Retinal pigment epithelial cell (primary cell): ENCODE measurements at regions not wholly inside any gene's neighbourhood (a gene's known extent, or its start where the extent isn't known, plus 50 kb on each side); places are given as distances from the start of the nearest gene placed in this dataset.
"Not testable (repeated sequence)": the region's sequence is repeated elsewhere in the genome, so short reads cannot be mapped to it uniquely, and the experiment has no call there.

ENCODE experiments used
- DNase-seq: peaks from one replicate; pipeline ENCODE4 v3.0.0-alpha.2; 2010; ENCODE audit warnings: low read depth
- H3K4me3 ChIP-seq: 2 replicates; pipeline ENCODE4 v1.5.1; 2011; ENCODE audit warnings: mild to moderate bottlenecking, low read length, control low read depth, moderate library complexity
- CTCF ChIP-seq: conservative IDR thresholded peaks from 2 replicates; pipeline ENCODE4 v1.5.1; 2011; ENCODE audit warnings: low read depth, low read length, control low read depth, inconsistent platforms

DNA sequence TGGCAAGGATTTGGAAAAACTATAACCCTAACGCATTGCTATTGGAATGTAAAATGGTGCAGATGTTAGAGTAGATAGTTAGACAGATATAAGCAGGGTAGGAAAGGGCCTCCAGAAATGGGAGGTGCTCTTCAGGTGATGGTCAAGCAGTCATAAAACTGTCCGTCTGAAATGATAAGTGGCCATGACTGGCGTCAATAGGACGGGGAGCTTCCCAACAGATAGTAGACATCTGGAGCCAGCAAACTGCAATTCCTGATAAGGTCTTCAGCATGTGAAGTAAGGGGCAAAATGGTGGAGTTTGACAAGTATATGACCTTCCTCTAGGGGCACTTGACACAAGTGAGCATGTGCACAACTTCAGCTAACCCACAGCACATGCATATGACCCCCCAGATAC is 250.4 kb downstream of the MAGEB5 start:
- no peak for DNase-seq
- TF ChIP-seq CTCF: no peak
- no peak overlapping the region for H3K4me3 ChIP-seq

DNA sequence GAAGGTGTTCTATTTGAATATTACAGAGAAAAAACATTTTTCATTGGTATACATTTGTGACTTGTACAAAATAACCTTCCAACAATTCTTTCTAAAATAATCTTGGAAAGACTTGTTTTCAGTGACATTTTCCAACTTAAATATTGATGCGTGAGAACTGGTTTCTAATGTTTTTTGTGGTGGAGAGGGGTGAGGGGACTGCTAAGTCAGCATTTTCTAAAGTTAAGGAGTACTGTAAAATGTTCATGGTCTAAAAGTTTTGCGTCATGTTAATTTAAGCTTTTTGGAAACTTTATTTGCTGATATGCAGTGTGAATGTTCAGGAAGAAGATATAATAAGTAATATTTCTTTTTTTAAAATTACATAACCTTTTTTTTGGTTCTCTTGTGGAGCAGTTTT is 229.3 kb downstream of the MAGEB5 start:
- no peak for DNase-seq
- no peak overlapping the region for H3K4me3 ChIP-seq
- no peak for TF ChIP-seq CTCF

- DNase-seq, H3K4me3 ChIP-seq: not testable (repeated sequence)
Observed at GRCh38 chrX:26444417-26444816, 228.4 kb downstream of the MAGEB5 start.

DNA sequence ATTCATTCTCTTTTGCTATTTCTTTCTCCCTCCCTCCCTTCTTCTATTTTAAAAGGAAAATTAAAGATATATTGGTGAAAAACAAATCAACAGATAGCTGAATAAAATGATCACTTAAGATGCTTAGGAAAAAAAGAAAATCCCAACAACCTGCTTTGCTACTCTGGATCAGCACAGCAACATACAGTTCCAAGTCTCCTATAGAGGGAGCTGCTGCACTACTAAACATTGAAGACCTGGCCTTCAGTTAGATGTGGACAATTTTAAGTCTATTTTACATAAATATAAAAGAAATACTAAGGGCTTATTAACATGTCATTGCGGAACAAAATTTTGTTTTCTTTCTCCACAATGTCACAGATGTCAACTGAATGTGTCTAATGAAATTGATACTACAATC is 226.4 kb downstream of the MAGEB5 start:
- TF ChIP-seq CTCF: peak; percentile 66
- H3K4me3 ChIP-seq: no peak overlapping the region
- DNase-seq: no peak

GRCh38 chrX:26414534-26414933 is 198.6 kb downstream of the MAGEB5 start:
- TF ChIP-seq CTCF: no peak
- DNase-seq: no peak
- no peak overlapping the region for H3K4me3 ChIP-seq

- DNase-seq: no peak
- no peak overlapping the region for H3K4me3 ChIP-seq
- TF ChIP-seq CTCF: no peak
Observed at GRCh38 chrX:26411045-26411444, 195.1 kb downstream of the MAGEB5 start.

DNA sequence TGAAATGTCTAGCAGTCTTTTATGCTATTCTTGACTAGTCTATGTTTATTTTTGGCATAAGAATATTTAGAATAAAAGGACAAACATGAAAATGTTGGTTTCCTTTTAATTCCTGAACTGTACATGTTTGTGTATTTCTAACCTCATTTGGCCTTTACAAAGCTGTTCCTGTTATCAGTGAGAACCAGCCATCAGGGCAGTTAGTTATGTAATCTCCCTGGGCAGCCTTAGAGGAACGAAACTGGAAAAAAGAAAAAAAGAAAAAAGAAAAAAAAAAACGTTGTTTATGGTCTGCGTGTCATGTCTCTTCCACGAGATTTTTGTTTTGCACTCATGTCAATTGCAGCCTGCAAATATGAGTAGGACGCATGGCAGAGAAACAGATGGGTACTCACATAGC is 193.7 kb downstream of the MAGEB5 start:
- TF ChIP-seq CTCF: no peak
- DNase-seq: no peak
- no peak overlapping the region for H3K4me3 ChIP-seq

GRCh38 chrX:26387906-26388305 is 171.9 kb downstream of the MAGEB5 start:
- no peak for TF ChIP-seq CTCF
- DNase-seq: no peak
- H3K4me3 ChIP-seq: no peak overlapping the region
